ENCODE measurements at regions not wholly inside any gene's neighbourhood (a gene's known extent, or its start where the extent isn't known, plus 50 kb on each side); places are given as distances from the start of the nearest gene placed in this dataset.

GRCh38 chr4:164700471-164700870 is 53.5 kb upstream of the SMIM31 start:
- no peaks in the 10 kb centered on the region for H3K4me1 ChIP-seq
- DNase-seq (ENCODE audit: low read depth in 1 of 2, low spot score in 1 of 2), result peak; percentile 2 to 41
- POLR2A ChIA-PET, result no interaction called here
- TF ChIP-seq HES2 (IDR thresholded peaks at IDR 0.05), result no peak
- no peak for TF ChIP-seq HOXA7 (CRISPR knock-in tag; IDR thresholded peaks at IDR 0.05)
- no peak for TF ChIP-seq RARB (CRISPR knock-in tag; IDR thresholded peaks at IDR 0.05)
- TF ChIP-seq FOSB (CRISPR knock-in tag; IDR thresholded peaks at IDR 0.05), result no peak
- TF ChIP-seq RAD21 (conservative IDR thresholded peaks at IDR 0.05 in 1 of 2, IDR thresholded peaks at IDR 0.05 in 1 of 2), result no peak
- no peak for TF ChIP-seq RFX5 (IDR thresholded peaks at IDR 0.05)
- no peak for TF ChIP-seq KDM1A (IDR thresholded peaks at IDR 0.05; ENCODE audit: low read depth)
- TF ChIP-seq TP53 (CRISPR knock-in tag; IDR thresholded peaks at IDR 0.05), result no peak
- no peak for TF ChIP-seq PHF8 (IDR thresholded peaks at IDR 0.05; ENCODE audit: borderline replicate concordance, low read depth)
- TF ChIP-seq JUN (IDR thresholded peaks at IDR 0.05), result no peak
- TF ChIP-seq CHD2 (IDR thresholded peaks at IDR 0.05; ENCODE audit: low read length, partially characterized antibody), result no peak
- TF ChIP-seq FOXS1 (CRISPR knock-in tag; IDR thresholded peaks at IDR 0.05), result no peak
- TF ChIP-seq NFE2L2 (conservative IDR thresholded peaks at IDR 0.05; ENCODE audit: low read length), result no peak
- TF ChIP-seq CHD4 (IDR thresholded peaks at IDR 0.05; ENCODE audit: borderline replicate concordance), result no peak
- TF ChIP-seq POLR2A (IDR thresholded peaks at IDR 0.05; ENCODE audit: low read length), result no peak
- no peak for TF ChIP-seq HEYL (CRISPR knock-in tag; IDR thresholded peaks at IDR 0.05)
- no peak for TF ChIP-seq CEBPB (IDR thresholded peaks at IDR 0.05)
- TF ChIP-seq HOXB5 (CRISPR knock-in tag; IDR thresholded peaks at IDR 0.05), result no peak
- TF ChIP-seq NPAS2 (CRISPR knock-in tag; IDR thresholded peaks at IDR 0.05; ENCODE audit: borderline replicate concordance), result no peak
- no peak for TF ChIP-seq USF2 (IDR thresholded peaks at IDR 0.05)
- no peak overlapping the region for H3K27ac ChIP-seq
- H3K4me2 ChIP-seq, result no peak overlapping the region
- H3K9me3 ChIP-seq, result no peaks in the 10 kb centered on the region
- ATAC-seq, result peak; percentile 19 to 62; a peak in 4 of 6 replicates
- CTCF ChIA-PET, result interaction anchor here (0.5 to 1.1 kb wide), 4 partner anchors 10 to 365 kb away, joined by 3 to 4 read pairs (median 3); no protein-coding TSS in a partner anchor
- no peak for FAIRE-seq
- H3K4me3 ChIP-seq, result no peak overlapping the region
- WGBS (ENCODE audit: missing lambda C conversion rate), result 2% methylated on average over 7 of the region's 10 CpGs

GRCh38 chr4:164701665-164702064 is 52.3 kb upstream of the SMIM31 start:
- no peak for ATAC-seq
- Histone ChIP-seq H3K9me3 (no peaks in the 10 kb centered on the region), H3K4me2 (no peak overlapping the region), H3K4me3 (no peak overlapping the region), H3K27ac (no peak overlapping the region), H3K4me1 (no peaks in the 10 kb centered on the region)
- CTCF ChIA-PET, result interaction anchor here (1.0 kb wide), 1 partner anchor 68 kb away, joined by 3 read pairs; no protein-coding TSS in a partner anchor
- DNase-seq (ENCODE audit: low read depth in 1 of 2, low spot score in 1 of 2), result no peak
- WGBS (ENCODE audit: missing lambda C conversion rate), result 0% methylated on average over 4 of the region's 4 CpGs
- TF ChIP-seq GATA3 (IDR thresholded peaks at IDR 0.05; ENCODE audit: borderline replicate concordance), result no peak
- TF ChIP-seq USF2 (IDR thresholded peaks at IDR 0.05), result no peak
- no peak for TF ChIP-seq EHF (CRISPR knock-in tag; IDR thresholded peaks at IDR 0.05)
- no peak for TF ChIP-seq ZC3H11A (IDR thresholded peaks at IDR 0.05)
- no peak for TF ChIP-seq FOSB (CRISPR knock-in tag; IDR thresholded peaks at IDR 0.05)
- TF ChIP-seq RFX5 (IDR thresholded peaks at IDR 0.05), result no peak
- TF ChIP-seq E2F6 (IDR thresholded peaks at IDR 0.05; ENCODE audit: borderline replicate concordance, low read depth), result no peak
- no peak for TF ChIP-seq FOXS1 (CRISPR knock-in tag; IDR thresholded peaks at IDR 0.05)
- TF ChIP-seq ZFP36 (IDR thresholded peaks at IDR 0.05; ENCODE audit: borderline replicate concordance, partially characterized antibody), result no peak
- TF ChIP-seq KDM5A (IDR thresholded peaks at IDR 0.05), result no peak
- no peak for TF ChIP-seq PBX3 (IDR thresholded peaks at IDR 0.05)
- TF ChIP-seq NPAS2 (CRISPR knock-in tag; IDR thresholded peaks at IDR 0.05; ENCODE audit: borderline replicate concordance), result no peak
- no peak for TF ChIP-seq KDM1A (IDR thresholded peaks at IDR 0.05; ENCODE audit: low read depth)
- TF ChIP-seq CBX2 (IDR thresholded peaks at IDR 0.05; ENCODE audit: borderline replicate concordance, low read depth), result no peak
- TF ChIP-seq RARB (CRISPR knock-in tag; IDR thresholded peaks at IDR 0.05), result no peak
- TF ChIP-seq MAZ (IDR thresholded peaks at IDR 0.05; ENCODE audit: borderline replicate concordance, low read depth, low read length), result no peak
- FAIRE-seq, result no peak
- POLR2A ChIA-PET, result no interaction called here

Data from A549 (cell line).